ENCODE measurements at regions not wholly inside any gene's neighbourhood (a gene's known extent, or its start where the extent isn't known, plus 50 kb on each side); places are given as distances from the start of the nearest gene placed in this dataset.

DNA sequence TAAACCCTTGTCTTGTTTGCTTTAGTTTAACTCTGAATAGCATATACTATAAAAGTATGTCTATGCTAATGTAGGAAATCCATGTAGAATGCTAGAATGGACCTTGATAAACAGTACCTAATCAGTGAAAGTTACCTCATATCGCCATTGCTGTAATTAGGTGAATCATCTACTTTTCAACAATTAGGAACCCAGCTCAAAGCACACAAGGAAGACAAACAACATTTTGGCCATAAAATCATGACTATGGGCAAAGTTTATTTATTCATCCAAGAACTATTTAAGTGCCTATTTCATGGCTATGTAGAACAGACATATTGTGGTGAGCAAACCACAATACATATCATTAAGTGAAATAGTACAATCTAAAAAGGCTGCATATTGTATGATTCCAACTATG is 1043.2 kb downstream of the BRINP3 start:
- DNase-seq, result no peak

DNA sequence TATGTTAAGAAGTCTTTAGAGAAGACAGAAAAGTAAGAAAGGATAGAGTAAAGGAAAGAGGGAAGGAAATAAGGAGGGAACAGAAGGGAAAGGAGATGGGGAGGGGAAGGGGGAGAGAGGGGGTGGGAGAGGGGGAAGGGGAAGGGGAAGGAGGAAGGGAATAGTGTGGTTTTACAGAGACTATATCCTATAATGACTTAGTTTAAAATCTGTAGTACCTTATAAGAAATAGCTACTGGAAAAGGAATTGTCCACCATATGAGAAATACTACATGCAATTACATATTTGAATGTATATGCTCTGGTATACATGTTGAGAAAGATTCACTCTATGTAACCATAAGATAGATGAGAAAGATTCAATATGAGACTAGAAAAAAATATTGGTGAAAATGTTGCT is 1042.3 kb downstream of the BRINP3 start:
- DNase-seq, result no peak

DNA sequence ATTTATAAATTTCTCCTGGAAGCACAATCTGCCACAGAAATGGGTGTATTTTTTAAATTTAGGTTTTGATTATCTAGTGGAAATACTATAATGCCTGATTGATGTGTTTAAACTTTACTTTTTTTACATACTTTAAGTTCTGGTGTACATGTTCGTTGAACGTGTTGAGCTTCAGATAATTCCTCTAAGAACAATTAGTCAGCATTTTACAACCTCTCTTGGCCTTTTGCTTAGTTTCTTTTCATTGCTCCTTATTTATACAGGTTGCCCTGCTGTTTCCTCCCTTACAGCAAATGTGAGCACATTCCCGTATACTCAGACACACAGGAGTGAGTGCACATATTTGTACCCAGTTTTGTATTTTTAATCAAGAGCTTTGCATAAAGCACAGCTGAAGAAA is 1038.9 kb downstream of the BRINP3 start:
- no peak for DNase-seq

DNA sequence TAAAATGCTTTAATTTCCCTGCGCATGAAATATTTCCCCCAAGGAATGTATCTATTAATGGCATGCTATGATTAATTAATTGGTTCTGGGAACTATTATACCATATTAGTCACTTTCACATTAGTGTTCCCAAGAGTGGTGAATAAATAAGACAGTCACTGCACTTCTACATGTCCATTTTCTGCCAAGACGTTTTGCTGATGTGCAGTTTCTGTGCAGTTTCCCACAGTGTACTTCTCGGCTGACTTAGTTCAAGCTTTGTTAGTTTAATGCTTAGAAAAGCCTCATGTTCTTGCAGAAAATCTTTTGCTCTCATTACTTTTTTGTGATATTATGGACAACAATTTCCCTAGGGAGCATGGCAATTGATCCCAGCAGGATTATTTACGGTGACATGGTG is 1014.5 kb downstream of the BRINP3 start:
- no peak for DNase-seq

DNA sequence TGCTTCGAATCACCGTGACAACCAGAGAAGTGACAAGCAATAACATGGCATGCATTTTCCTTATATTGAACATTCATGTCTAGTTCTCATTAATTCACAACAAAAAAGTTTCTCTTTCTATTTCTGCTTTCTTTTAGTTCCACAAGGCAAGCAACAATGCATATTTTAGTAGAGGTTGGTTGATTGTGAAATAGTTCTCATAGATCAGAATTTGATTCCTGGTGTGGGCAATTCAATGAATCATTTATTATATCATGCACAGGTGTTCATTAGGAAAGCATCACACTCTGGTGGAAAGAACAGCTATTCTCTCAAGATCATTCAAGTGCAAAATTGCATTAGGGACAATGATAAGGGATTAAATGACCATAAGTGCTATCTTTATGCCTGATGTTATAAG is 980.9 kb downstream of the BRINP3 start:
- no peak for DNase-seq

DNA sequence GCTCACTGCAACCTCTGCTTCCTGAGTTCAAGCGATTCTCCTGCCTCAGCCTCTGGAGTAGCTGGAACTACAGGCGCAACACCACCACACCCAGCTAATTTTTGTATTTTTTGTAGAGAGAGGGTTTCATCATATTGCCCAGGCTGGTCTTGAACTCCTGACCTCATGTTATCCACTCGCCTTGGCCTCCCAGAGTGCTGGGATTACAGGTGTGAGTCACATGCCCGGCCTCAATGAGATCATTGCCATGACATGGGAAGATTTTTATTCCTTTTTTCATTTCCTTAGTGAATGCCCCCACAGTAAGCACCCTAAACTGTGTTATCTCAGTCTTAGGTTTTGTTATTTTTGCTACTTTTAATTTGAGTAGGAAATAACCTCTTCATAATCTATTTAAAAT is 977.9 kb downstream of the BRINP3 start:
- DNase-seq, result no peak

DNA sequence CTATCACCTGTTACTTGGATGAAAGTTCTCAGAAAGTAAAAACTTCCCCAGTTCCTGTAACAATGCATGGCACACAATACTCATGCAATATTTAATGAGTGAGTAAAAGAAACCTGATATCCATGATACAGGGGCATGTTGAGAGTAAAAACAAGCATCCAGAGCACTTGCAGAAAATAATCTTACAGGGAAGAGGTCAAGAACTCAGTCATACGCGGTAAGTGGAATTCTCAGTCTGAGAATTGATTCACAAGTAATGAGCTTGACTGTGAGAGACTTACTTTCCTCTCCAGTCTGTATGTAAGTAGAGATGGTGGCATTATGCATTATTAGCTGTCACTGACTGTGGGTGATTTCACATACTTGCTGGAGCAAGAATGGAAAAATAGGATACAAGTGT is 976.9 kb downstream of the BRINP3 start:
- no peak for DNase-seq

DNA sequence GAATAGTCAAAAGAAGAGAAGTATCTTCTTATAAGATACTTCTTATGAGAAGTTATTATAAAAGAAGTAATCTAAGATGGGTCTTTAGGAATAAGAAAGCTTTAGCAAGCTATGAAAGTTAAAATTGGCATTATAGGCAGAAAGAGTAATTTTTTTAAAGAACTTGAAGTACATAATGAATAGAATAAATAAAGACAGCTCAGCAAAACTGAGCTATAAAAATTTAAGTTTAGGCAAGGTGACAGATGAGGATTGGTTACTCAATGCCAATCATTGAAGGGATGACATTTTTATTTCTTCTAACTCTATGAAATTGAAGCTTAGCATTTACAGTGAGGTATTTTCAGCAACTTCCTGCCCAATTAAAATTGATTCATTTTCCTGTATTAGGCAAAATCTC is 966.8 kb downstream of the BRINP3 start:
- no peak for DNase-seq

DNA sequence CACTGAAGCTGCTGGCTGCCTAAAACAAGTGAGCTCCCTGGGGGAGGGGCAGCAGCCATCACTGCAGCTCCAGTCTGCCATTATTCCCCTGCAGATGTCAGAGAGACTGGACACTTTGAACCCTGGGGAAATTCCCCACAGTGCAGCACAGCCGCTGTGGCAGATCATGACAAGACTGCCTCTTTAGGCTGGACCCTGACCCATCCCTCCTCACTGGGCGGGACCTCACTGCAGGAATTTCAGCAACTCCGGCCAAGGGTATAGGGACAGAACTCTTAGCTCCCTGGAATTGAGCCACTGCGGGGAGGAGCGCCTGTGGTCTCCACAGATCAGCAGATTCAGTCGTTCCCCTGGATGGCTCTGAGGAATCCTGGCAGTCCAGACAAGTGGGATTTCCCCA is 964.6 kb downstream of the BRINP3 start:
- DNase-seq, result no peak

DNA sequence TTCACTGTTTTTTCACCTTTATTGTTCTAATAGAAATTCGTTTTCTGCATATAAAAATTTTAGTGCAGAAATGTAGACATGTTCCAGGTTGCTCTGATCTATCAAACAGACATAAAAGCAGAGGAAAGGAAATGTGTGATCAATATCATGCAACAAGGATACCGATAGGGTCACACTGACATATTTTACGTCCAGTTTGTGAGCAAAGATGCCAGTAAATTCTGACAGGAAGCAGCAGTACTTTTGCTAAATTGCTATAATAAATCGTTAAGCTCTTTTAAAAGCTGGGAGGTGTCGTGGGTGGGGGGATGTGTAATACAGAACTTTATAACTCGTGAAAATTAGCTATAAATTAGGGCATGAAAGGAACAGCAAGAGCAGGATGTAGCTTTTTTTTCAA is 955.2 kb downstream of the BRINP3 start:
- no peak for DNase-seq

DNA sequence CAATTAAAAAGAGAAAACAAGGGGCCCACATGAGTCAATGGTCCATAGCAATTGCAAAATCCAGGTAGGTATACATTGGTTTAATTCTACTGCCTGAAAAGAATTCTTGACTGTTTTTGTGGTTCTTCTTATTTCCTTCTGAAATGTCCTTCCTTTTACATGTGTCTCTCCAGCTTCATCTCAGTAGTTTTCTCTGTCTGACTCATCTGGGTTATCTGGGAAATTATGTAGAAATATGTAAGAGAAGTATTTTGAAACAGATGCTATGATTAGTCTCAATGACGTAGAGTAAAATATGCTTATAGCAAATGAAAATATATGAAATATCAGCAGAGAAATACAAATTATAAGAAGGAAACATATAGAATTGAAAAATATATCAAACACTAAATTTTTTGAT is 953.2 kb downstream of the BRINP3 start:
- no peak for DNase-seq

DNA sequence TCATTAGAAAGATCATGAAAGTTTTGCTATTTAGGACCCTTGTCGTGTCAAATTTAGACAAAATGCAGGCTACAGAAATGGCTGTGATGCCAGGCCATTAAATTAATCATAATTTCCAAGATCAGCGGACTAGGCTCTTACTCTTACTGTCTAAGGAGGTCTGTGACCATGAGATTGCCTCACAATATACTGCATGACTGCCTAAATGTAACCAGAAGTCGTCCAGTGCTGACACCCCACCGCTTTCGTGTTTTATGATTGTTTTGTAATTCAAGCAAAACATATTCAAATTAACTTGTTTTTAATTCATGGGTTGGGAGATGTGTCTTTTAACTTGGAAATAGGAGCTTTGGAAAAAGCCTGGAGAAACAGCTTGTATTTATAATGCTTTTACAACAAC is 947.5 kb downstream of the BRINP3 start:
- DNase-seq, result no peak

DNA sequence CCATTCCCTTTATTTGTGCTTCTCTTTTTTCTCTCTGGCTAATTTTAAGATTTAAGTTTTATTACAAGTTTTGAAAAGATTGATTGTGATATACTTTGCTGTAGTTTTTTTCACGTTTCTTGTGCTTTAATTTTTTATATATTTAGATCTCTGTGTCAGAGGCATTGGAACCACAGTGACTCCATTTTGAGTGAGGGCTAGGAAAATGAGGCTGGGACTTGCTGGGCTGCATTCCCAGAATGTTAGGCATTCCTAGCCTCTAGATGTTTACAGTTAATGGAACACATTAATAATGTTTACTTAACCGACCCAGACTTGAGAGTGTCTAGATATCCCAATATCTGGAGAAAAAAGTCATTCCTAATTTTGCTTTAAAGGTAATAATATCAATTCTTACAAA is 939.4 kb downstream of the BRINP3 start:
- DNase-seq, result no peak

DNA sequence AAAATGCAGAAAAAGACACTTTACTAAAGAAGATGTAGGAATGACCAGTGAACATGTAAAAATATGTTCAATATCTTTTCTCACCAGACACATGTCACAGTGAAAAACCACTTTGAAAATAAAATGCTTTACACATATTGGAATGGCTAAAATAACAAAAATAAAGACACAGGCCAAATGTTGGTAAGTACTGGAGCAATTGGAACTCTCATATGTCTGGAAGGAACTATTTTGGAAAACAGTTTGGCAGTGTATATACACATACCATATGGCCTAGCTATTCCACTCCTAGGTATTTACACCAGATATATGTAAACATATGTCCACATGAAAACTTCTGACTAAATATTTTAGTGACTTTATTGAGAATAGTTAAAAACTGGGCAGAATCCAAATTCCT is 927.2 kb downstream of the BRINP3 start:
- no peak for DNase-seq

DNA sequence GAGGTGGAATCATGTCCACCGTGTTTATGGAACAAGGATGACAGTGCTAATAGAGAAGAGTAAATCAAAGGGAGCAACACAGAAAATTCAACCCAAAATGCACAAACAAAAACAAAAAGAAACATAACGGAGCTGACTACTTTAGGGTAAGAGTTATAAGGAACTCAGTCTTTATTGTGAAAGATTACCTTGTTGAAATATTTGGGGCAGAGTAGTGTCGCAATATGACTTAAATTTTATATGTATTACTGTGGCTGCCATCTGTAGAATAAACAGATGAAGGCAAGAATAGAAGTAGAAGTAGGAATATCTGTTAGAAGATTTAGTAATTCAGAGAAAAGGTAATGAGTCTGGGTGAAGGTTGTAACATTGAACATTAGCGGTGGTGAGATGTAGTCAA is 913.9 kb downstream of the BRINP3 start:
- no peak for DNase-seq

DNA sequence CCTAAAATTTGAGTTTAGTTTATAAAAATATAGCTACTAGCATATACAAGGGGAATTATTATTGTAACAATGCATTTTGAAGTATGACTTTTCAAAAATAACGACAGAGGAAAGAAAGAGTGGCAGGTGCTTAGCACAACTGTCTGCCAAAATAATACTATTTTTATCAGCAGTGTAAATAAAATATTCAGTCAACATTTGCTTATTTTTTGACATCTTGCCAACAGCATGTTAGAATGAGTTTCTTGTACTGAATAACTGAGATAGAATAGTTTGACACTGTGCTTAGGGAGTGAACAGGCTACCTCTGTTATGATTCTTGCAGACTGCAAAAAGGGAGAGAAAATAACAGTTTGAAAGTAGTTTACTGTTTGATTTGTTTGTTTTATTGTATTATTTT is 909.8 kb downstream of the BRINP3 start:
- no peak for DNase-seq

DNA sequence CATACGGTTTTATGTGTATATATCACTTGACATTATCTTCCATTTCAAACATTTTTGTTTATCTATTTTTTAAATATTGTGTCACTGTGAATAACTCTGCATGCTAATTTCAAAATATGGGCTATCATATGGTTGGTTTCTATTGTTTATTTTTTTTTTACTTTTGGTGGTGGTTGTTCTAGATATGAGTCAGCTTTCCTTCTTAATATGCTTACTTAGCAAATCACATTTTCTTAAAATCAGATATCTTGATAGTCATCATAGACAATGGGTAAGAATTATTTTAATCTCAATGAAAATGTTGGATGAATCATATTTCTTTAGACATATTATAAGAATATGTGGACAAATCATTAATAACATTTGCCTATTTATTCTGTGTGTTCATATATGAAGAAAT is 881.5 kb downstream of the BRINP3 start:
- no peak for DNase-seq

DNA sequence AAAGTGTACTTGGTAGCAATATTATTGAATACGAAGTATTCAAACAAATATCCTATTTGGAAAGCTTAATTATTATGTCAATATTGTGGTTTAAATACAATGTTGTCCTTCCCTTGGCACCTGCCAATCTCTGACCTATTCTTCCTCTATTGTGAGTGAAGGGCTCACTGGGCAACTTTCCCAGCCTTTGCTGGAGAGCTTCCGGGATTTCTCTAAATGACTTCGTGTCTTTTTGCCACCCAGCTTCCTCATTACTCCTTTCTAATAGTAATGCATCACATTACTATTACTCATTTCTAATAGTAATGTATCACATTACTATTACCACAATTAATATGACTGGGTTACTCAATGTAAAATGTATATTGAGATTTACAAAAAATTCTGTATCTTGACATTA is 880.6 kb downstream of the BRINP3 start:
- peak; percentile 58 to 65 for DNase-seq

DNA sequence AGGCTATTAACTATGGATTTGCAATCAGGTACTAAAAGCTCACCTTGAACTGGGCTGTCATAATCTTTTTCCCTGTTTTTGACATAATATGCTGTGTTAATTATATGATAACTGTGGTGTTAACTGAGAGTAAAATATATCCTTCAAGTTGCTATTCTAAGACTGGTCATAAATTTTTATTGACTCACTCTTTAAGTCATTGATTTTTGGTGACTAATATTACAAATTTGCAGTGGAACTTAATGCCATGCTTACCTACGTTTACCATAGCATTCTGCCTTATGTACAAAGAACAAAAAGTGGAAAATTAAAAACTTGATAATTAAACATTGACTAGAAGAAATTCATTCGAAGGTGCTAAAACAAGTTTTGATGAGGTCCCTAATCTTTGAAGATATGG is 872.4 kb downstream of the BRINP3 start:
- no peak for DNase-seq

DNA sequence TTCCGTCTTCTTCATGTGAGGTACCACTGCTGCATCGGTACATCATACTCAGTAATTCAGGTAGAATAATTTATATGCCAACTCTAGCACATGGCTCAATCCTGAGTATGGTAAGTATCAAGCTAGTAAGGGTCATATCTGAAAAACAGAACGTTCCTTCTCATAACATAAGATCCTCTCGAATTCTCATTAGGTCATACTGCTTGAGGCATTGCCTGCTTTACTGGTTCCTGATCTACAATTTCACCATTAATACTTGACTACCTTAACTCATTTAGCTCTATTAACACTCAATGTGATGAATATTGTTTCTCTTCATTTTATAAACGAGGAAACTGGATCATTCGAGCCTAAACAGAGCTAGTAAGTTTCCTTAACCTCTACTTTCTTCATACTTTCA is 871.6 kb downstream of the BRINP3 start:
- no peak for DNase-seq

DNA sequence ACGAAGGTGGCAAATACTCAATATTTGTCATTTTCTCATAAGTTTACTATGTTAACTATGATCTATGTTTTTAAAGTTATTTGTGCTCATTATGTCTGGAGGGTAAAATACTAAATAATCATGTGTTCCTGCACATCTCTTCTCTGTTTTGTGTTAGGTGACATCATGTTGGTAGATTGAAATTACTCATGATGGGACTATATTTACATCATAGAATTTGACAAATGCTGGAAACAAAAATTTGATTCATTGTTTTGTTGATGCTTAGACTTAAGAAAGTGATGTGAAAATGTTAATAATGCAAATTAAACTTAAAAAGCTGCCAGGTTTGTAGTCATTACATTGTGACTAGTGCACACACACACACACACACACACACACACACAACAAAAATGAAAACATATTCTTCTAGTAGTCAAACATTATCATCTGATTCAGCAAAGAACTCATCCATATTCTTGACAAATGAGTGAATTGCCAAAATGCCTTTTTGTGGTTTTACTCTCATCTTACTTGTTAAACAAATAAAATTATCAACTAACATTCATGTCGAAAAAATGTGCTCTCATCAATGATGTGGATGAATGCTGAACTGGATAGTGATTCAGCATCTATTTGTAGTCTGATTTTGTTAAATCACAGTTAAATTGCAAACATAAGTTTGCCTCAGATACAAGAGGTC is 870.7 kb downstream of the BRINP3 start:
- DNase-seq, result no peak

DNA sequence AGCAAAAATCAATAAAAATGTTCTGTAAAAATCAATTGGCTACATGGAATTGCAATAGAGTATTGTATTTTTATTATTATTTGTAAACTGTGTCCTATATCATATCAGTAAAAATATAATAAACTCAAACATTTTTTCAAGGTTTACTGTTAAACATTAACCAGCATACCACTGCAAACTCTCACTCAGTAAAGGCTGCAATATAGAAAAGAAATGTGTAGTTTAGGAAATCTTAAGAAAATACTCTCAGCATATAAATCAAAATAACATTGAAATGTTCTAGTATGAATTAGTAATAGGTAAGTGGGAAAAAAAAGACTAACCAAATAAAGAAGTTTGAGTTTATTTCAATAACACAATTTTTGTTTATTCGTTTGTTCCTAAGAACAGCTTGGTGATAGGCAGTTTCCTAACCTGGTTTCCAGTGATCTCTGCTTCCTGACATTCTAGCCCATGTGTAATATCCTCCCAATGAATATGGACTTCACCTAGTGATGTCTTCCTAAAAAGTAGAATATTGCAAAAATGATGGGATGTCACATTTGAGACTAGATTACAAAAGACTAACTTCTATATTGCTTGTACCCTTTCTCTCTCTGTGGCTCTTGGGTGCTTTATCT is 870.1 kb downstream of the BRINP3 start:
- DNase-seq, result no peak

DNA sequence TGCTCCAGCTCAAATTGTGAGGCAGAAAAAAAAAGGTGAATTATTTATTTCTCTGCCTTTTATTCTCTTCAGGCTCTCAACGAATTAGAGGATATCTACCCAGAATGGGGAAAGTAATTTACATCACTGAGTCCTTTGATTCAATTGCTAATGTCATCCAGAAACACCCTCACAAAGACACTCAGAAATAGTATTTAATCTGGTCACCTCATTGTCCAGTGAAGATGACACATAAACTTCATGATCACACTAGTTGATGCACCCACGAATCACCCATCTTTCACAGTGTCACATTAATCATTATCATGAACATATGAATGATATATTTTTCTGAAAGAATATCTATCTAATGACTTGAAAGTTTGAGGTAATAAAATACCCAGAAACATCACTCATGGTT is 868.5 kb downstream of the BRINP3 start:
- no peak for DNase-seq

DNA sequence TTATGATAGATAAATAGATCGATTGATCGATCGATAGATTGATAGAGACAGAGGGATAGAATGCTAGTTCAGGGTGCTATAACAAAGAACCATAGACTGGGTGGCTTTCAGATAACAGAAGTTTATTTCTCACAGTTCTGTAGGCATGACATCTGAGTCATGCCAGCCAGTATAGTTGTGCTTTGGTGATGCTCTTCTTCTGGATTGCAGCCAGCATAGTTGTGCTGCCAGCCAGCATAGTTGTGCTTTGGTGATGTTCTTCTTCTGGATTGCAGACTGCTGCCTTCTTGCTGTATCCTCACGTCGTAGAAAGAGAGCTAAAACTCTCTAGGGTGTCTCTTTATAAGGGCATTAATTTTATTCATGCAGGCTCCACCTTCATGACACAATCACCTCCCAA is 860.8 kb downstream of the BRINP3 start:
- DNase-seq, result no peak

DNA sequence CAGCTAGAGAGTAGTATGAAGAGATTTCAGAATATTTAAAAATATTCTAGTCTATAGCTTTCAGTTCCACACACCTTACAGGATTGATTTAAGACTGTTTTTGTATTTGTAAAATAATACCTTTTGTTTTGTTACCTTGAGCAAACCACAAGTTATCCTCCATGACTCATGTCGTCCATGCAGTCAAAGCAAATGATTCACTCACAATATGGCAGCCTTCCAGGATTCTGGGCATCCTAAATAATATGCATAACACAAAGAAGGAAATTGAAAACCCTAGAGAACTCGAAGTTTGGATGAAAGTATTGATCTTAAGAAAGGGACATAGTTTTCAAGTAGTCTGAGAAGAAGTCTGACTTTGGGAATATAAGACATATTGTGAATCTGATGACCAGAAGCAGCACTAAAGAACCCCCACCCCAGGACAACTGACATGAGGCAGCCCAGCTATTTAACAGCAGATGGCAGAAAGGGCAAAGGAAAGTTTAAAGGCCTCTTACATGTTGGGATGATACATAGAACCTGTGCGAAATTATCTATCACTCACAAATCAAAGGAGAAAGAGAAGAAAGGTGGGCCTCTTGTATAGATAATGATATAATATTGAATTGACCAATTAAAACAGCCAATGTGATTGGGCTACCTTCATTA is 857.9 kb downstream of the BRINP3 start:
- no peak for DNase-seq
